HEK293T (cell line): ENCODE measurements at regions not wholly inside any gene's neighbourhood (a gene's known extent, or its start where the extent isn't known, plus 50 kb on each side); places are given as distances from the start of the nearest gene placed in this dataset.

ENCODE experiments used
- CTCF ChIA-PET: fragments of 350-600 bp; formaldehyde crosslinking; extraction: SDS; loops from one replicate; lab custom pipeline; 2021; ENCODE audit warnings: antibody characterized with exemption, inconsistent platforms; lab: Yijun Ruan, JAX
- POLR2A ChIA-PET: fragments of 350-600 bp; formaldehyde crosslinking; extraction: SDS; loops from one replicate; lab custom pipeline; 2020; ENCODE audit warnings: antibody characterized with exemption, inconsistent platforms; lab: Yijun Ruan, JAX
- DNase-seq: peaks from one replicate; pipeline ENCODE4 v3.0.0; 2012; ENCODE audit warnings: mixed read lengths; ENCODE audit errors: extremely low spot score
- ARNT ChIP-seq: fragments of 450-650 bp; IDR thresholded peaks from 2 replicates; pipeline ENCODE4 v1.6.1; 2017; ENCODE audit warnings: mild to moderate bottlenecking
- BHLHE40 ChIP-seq: fragments of 450-650 bp; IDR thresholded peaks from 2 replicates; pipeline ENCODE4 v1.6.1; 2016; ENCODE audit warnings: mild to moderate bottlenecking, moderate library complexity, borderline replicate concordance
- CTBP1 ChIP-seq: fragments of 450-650 bp; IDR thresholded peaks from 2 replicates; pipeline ENCODE4 v1.6.1; 2016; ENCODE audit warnings: borderline replicate concordance
- ELF4 ChIP-seq: fragments of 450-650 bp; IDR thresholded peaks from 2 replicates; pipeline ENCODE4 v1.6.1; 2017; ENCODE audit warnings: antibody characterized with exemption
- FOXA1 ChIP-seq: fragments of 450-650 bp; IDR thresholded peaks from 2 replicates; pipeline ENCODE4 v1.6.1; 2016; ENCODE audit warnings: mild to moderate bottlenecking
- FOXK2 ChIP-seq: fragments of 450-650 bp; IDR thresholded peaks from 2 replicates; pipeline ENCODE4 v1.6.1; 2016; ENCODE audit warnings: mild to moderate bottlenecking
- FOXM1 ChIP-seq: fragments of 450-650 bp; IDR thresholded peaks from 2 replicates; pipeline ENCODE4 v1.6.1; 2017; ENCODE audit warnings: mild to moderate bottlenecking, borderline replicate concordance
- HDGF ChIP-seq: fragments of 450-650 bp; IDR thresholded peaks from 2 replicates; pipeline ENCODE4 v1.6.1; 2017; ENCODE audit warnings: antibody characterized with exemption, borderline replicate concordance
- L3MBTL2 ChIP-seq: fragments of 450-650 bp; conservative IDR thresholded peaks from 2 replicates; pipeline ENCODE4 v1.6.1; 2016; ENCODE audit warnings: mild to moderate bottlenecking
- LEF1 ChIP-seq: fragments of 450-650 bp; IDR thresholded peaks from 2 replicates; pipeline ENCODE4 v1.6.1; 2017; ENCODE audit warnings: mild to moderate bottlenecking, borderline replicate concordance
- NFRKB ChIP-seq: fragments of 450-650 bp; IDR thresholded peaks from 2 replicates; pipeline ENCODE4 v1.6.1; 2016; ENCODE audit warnings: mild to moderate bottlenecking, moderate library complexity
- SP1 ChIP-seq: fragments of 450-650 bp; IDR thresholded peaks from 2 replicates; pipeline ENCODE4 v1.6.1; 2017
- SUZ12 ChIP-seq: fragments of 450-650 bp; IDR thresholded peaks from 2 replicates; pipeline ENCODE4 v1.6.1; 2016; ENCODE audit warnings: mild to moderate bottlenecking
- TARDBP ChIP-seq: fragments of 450-650 bp; IDR thresholded peaks from 2 replicates; pipeline ENCODE4 v1.6.1; 2016
- ZNF384 ChIP-seq: fragments of 450-650 bp; IDR thresholded peaks from 2 replicates; pipeline ENCODE4 v1.6.1; 2016
- TF ChIP-seq, protein P1 (sequence below): fragments of 450-650 bp; IDR thresholded peaks from 2 replicates; pipeline ENCODE4 v1.6.1; 2016

DNA sequence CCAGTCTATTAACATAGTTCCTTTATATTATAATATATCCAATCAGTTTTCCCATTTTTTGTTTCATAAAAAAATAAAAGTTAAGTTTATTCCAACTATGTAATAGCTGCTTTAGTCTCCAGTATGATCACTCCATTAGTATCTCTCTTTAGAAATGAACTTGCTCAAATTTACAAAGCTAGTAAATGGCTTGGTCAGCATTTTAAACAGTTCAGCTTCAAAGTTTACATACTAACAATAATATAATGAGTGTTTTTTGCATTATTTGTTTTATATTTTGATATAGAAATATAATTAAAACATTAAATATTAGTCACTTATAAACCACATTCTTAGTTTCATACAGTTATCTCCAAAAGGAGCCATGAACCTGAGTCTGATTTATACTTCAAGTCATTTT, 1073.8 kb downstream of the SLITRK5 start:
- CTCF ChIA-PET, result no interaction called here

DNA sequence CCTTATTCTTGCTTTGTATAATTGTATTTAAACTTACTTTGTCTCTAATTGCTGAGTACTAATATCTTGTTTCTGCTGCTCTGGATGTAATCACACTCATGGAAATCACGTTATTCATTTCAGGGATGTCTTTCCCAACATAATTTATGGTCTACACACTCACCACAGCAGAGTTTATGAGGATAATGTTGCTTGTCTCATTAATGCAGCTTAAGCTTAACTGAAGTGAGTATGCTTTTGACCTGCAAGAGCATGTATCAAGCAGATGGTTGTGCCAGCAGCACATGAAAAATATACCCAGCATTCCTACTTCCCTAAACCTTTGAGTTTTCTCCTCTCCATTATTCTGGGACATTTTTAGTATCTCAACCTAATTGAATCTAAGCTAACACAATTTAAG, 1080.9 kb downstream of the SLITRK5 start:
- DNase-seq, result no peak
- CTCF ChIA-PET, result no interaction called here
- no peak for TF ChIP-seq SUZ12
- no peak for TF ChIP-seq ELF4
- TF ChIP-seq, protein P1, sequence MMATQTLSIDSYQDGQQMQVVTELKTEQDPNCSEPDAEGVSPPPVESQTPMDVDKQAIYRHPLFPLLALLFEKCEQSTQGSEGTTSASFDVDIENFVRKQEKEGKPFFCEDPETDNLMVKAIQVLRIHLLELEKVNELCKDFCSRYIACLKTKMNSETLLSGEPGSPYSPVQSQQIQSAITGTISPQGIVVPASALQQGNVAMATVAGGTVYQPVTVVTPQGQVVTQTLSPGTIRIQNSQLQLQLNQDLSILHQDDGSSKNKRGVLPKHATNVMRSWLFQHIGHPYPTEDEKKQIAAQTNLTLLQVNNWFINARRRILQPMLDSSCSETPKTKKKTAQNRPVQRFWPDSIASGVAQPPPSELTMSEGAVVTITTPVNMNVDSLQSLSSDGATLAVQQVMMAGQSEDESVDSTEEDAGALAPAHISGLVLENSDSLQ, result peak; percentile 89
- POLR2A ChIA-PET, result no interaction called here

More for the DNA sequence above, 1073.8 kb downstream of the SLITRK5 start:
- TF ChIP-seq FOXA1, result no peak
- TF ChIP-seq TARDBP, result no peak
- no peak for TF ChIP-seq LEF1
- no peak for TF ChIP-seq FOXK2
- TF ChIP-seq ZNF384, result no peak
- no peak for TF ChIP-seq HDGF
- no peak for TF ChIP-seq CTBP1
- TF ChIP-seq SP1, result no peak
- no peak for TF ChIP-seq SUZ12
- POLR2A ChIA-PET, result no interaction called here
- DNase-seq, result no peak

DNA sequence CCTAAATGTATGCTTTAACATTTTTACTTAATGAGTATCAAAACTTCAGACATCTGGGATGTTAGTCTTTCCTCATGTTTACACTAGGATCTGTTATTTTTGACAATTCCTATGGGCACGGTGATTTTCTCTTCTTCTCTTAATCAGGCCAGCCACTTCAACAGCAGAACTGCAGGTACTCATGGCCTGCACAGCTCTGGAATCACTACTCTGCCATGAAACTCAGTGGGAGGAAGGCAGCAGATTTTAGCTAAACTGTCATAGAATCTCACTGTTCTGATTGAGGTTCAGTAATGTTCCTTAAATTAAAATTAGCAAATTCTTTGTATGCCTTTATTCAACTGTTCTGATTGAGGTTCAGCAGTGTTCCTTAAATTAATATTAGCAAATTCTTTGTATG, 1083.0 kb downstream of the SLITRK5 start:
- TF ChIP-seq ARNT, result no peak
- no peak for TF ChIP-seq CTBP1
- POLR2A ChIA-PET, result no interaction called here
- no peak for DNase-seq
- CTCF ChIA-PET, result no interaction called here

DNA sequence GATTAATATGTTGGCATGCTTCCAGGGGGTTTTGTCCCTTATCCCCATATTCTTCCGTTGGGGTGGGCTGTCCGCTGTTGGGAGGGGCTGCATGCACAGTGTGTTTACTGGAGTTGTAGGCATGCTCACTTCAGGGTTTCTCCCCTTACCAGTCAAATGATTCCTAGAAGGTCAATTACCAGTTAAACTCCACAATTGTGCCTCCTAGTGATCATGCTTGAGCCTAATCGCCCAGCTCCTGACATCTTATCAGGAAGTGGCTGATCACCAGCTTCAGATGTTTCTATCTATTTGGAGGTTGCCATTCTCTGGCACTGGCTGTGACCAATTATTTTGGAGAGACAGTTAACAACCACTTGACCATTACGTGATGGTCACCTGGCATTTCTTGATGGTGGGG, 1090.0 kb downstream of the SLITRK5 start:
- no peak for DNase-seq
- CTCF ChIA-PET, result no interaction called here
- POLR2A ChIA-PET, result no interaction called here
- TF ChIP-seq FOXK2 (no peak), FOXM1 (no peak), LEF1 (no peak), ZNF384 (no peak), ELF4 (no peak)

DNA sequence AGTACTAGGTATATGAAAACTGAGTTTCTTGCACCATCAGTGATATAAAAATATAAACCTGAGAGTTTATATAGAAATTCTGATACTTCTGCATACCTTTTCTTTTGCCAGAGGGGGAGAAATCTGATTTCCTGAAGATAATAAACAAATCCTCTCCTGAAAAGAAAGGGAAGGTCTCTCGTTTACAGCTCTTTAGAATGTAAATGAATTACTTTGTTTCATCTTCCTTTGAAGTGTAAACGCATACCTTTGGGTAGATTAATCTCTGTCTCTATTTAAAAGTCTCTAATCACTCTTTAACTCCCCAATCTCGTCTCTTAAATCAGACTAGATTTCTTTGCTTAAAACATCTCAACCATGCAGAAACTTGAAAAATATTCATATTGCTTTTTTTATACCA, 1092.9 kb downstream of the SLITRK5 start:
- POLR2A ChIA-PET, result no interaction called here
- no peak for DNase-seq
- CTCF ChIA-PET, result no interaction called here
- no peak for TF ChIP-seq HDGF
- TF ChIP-seq NFRKB, result no peak
- no peak for TF ChIP-seq BHLHE40
- no peak for TF ChIP-seq FOXK2
- TF ChIP-seq LEF1, result no peak
- no peak for TF ChIP-seq TARDBP
- TF ChIP-seq ELF4, result no peak
- no peak for TF ChIP-seq ARNT
- no peak for TF ChIP-seq ZNF384
- no peak for TF ChIP-seq FOXA1
- TF ChIP-seq SUZ12, result no peak

DNA sequence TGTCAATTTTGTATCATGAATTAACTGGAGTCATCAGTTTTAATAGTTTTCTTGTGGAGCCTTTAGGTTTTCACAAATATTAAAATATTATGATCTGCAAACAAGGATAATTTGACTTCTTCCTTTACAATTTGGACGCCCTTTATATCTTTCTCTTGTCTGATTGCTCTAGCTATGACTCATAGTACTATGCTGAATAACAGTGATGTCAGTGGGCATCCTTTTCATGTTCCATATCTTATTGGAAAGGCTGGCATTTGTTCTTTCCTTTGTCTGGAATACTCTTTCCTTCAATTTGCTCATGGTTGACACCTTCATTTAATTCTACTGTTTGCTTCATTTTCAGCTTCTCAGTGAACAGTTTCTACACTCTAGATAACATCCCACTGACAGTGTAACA, 1129.3 kb downstream of the SLITRK5 start:
- CTCF ChIA-PET, result no interaction called here
- POLR2A ChIA-PET, result no interaction called here
- TF ChIP-seq FOXK2 (no peak), FOXM1 (no peak), ZNF384 (no peak), CTBP1 (no peak), SP1 (no peak), HDGF (no peak), NFRKB (no peak), TARDBP (no peak), LEF1 (no peak), L3MBTL2 (no peak), BHLHE40 (no peak), FOXA1 (no peak), SUZ12 (no peak), ELF4 (no peak), ARNT (no peak)
- TF ChIP-seq, protein P1, result no peak

DNA sequence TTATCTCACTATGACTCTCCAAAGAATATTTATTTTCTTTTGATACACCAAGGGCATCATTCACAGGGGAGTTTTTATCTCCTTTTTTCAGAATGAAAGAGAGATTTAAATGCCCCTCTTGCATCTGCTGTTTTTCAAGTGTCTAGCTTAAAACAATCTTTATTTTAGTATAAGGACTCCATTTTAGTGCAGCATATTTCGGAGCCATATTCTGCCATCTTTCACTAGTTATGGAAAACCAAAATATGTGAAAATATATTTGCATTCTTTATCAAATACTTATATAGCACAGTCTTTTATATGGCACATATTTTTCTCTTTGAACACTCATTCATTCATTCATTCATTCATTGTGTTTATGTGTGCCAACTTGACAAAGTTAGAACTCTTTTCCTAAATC, 1130.2 kb downstream of the SLITRK5 start:
- TF ChIP-seq TARDBP, result no peak
- TF ChIP-seq NFRKB, result no peak
- TF ChIP-seq BHLHE40, result no peak
- TF ChIP-seq ELF4, result no peak
- TF ChIP-seq, protein P1, result no peak
- no peak for TF ChIP-seq SUZ12
- TF ChIP-seq FOXM1, result no peak
- TF ChIP-seq SP1, result no peak
- TF ChIP-seq CTBP1, result no peak
- TF ChIP-seq HDGF, result no peak
- no peak for TF ChIP-seq LEF1
- TF ChIP-seq ZNF384, result no peak
- TF ChIP-seq L3MBTL2, result no peak
- TF ChIP-seq FOXK2, result no peak
- TF ChIP-seq FOXA1, result no peak
- no peak for TF ChIP-seq ARNT
- no peak for DNase-seq
- ChIA-PET CTCF (no interaction called here), POLR2A (no interaction called here)

More for the DNA sequence above, 1129.3 kb downstream of the SLITRK5 start:
- DNase-seq, result no peak
